Caco-2 (cell line): ENCODE measurements at regions not wholly inside any gene's neighbourhood (a gene's known extent, or its start where the extent isn't known, plus 50 kb on each side); places are given as distances from the start of the nearest gene placed in this dataset.
A peak's percentile ranks its signal among the peaks of the same experiment; 100 is the strongest.

Source experiments
- BruUV-seq: library from RNA; stranded (reverse); fragments of 400-500 nt; replicated peaks from 2 replicates; lab custom pipeline; 2021; lab: Mats Ljungman, UMichigan
- CTCF ChIA-PET: fragments of 300-600 bp; sonication (Branson Sonifier 250); formaldehyde crosslinking; loops from one replicate; lab custom pipeline; 2022; ENCODE audit warnings: antibody characterized with exemption; lab: Charles Lee
- POLR2A ChIA-PET: fragments of 300-600 bp; sonication (Branson Sonifier 250); formaldehyde crosslinking; loops from one replicate; lab custom pipeline; 2022; ENCODE audit warnings: antibody characterized with exemption; lab: Charles Lee
- DNase-seq, 2 experiments: peaks; one replicate each; pipeline versions ENCODE4 v3.0.0 to v3.0.0-alpha.2; 2020 to 2022
- H3K27me3 ChIP-seq: replicated peaks from 2 replicates; pipeline ENCODE4 v1.6.0; 2011; ENCODE audit warnings: low read length; ENCODE audit not compliant: control insufficient read depth, insufficient read depth
- H3K36me3 ChIP-seq: 2 replicates; pipeline ENCODE4 v1.5.1; 2011; ENCODE audit warnings: low read length; ENCODE audit not compliant: control insufficient read depth, insufficient read depth
- H3K4me1 ChIP-seq: fragments of 250-450 bp; sonication (Bioruptor Pico); 2 replicates; pipeline ENCODE4 v1.5.1; 2020; ENCODE audit warnings: mild to moderate bottlenecking
- H3K4me3 ChIP-seq: 2 replicates; pipeline ENCODE4 v1.5.1; 2011; ENCODE audit warnings: low read depth, mild to moderate bottlenecking, control low read depth, low read length
- H3K9me3 ChIP-seq: fragments of 250-450 bp; sonication (Bioruptor Pico); 2 replicates; pipeline ENCODE4 v1.5.1; 2020; ENCODE audit warnings: mild to moderate bottlenecking, moderate library complexity
- H3K27ac Mint-ChIP-seq: one replicate; pipeline ENCODE4 v1.8.0; 2022; ENCODE audit warnings: mixed read lengths; ENCODE audit not compliant: unreplicated experiment
- H3K27me3 Mint-ChIP-seq: one replicate; pipeline ENCODE4 v1.8.0; 2022; ENCODE audit warnings: mixed read lengths; ENCODE audit not compliant: insufficient read depth, unreplicated experiment
- H3K36me3 Mint-ChIP-seq: one replicate; pipeline ENCODE4 v1.8.0; 2022; ENCODE audit warnings: mild to moderate bottlenecking, mixed read lengths; ENCODE audit not compliant: insufficient read depth, unreplicated experiment
- H3K4me1 Mint-ChIP-seq: one replicate; pipeline ENCODE4 v1.8.0; 2022; ENCODE audit warnings: low read depth, mixed read lengths; ENCODE audit not compliant: unreplicated experiment
- H3K4me3 Mint-ChIP-seq: one replicate; pipeline ENCODE4 v1.8.0; 2022; ENCODE audit warnings: mild to moderate bottlenecking, moderate library complexity, mixed read lengths; ENCODE audit not compliant: unreplicated experiment
- H3K9me3 Mint-ChIP-seq: one replicate; pipeline ENCODE4 v1.8.0; 2022; ENCODE audit warnings: mixed read lengths; ENCODE audit not compliant: unreplicated experiment
- intact Hi-C: fragments of 100-400 bp; cut with micrococcal nuclease; formaldehyde crosslinking; loops from one replicate; pipeline ENCODE4 v1.10.0; 2022; ENCODE audit not compliant: unreplicated experiment
- TF ChIP-seq, protein P1 (sequence below), 2 experiments: fragments of 200-600 bp in 1 of 2; IDR thresholded peaks; 1 replicate in 1 of 2; 2 replicates in 1 of 2; pipeline versions ENCODE4 v1.5.1 to v1.8.0; 2011 to 2022; ENCODE audit warnings: antibody characterized with exemption in 1 of 2, control low read depth in 1 of 2, inconsistent platforms in 1 of 2, low read depth in 1 of 2, low read length in 1 of 2, mild to moderate bottlenecking in 1 of 2, moderate library complexity in 1 of 2; ENCODE audit not compliant: insufficient read depth in 1 of 2, severe bottlenecking in 1 of 2, unreplicated experiment in 1 of 2

GRCh38 chr9:126119731-126120130 lies 206.9 kb upstream of the MVB12B start:
- Mint-ChIP-seq H3K4me3 (no peak overlapping the region), H3K4me1 (peaks cover 21% of the 10 kb centered on the region), H3K9me3 (no peaks in the 10 kb centered on the region), H3K27me3 (peaks cover 3% of the 10 kb centered on the region), H3K27ac (no peak overlapping the region), H3K36me3 (no peaks in the 10 kb centered on the region)
- CTCF ChIA-PET, result no interaction called here
- DNase-seq, result no peak
- no peak overlapping the region for H3K4me3 ChIP-seq
- TF ChIP-seq, protein P1, sequence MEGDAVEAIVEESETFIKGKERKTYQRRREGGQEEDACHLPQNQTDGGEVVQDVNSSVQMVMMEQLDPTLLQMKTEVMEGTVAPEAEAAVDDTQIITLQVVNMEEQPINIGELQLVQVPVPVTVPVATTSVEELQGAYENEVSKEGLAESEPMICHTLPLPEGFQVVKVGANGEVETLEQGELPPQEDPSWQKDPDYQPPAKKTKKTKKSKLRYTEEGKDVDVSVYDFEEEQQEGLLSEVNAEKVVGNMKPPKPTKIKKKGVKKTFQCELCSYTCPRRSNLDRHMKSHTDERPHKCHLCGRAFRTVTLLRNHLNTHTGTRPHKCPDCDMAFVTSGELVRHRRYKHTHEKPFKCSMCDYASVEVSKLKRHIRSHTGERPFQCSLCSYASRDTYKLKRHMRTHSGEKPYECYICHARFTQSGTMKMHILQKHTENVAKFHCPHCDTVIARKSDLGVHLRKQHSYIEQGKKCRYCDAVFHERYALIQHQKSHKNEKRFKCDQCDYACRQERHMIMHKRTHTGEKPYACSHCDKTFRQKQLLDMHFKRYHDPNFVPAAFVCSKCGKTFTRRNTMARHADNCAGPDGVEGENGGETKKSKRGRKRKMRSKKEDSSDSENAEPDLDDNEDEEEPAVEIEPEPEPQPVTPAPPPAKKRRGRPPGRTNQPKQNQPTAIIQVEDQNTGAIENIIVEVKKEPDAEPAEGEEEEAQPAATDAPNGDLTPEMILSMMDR (IDR thresholded peaks at IDR 0.05; ENCODE audit: insufficient read depth in 1 of 2, low read depth in 1 of 2, low read length in 1 of 2, severe bottlenecking in 1 of 2, unreplicated experiment in 1 of 2), result no peak
- intact Hi-C loops, result no loop called here
- no TSS peak for BruUV-seq
- H3K4me1 ChIP-seq, result peaks cover 30% of the 10 kb centered on the region
- H3K9me3 ChIP-seq, result 0 out of 2 replicates have a peak, but pooled peaks cover 3% of the 10 kb centered on the region
- no peaks in the 10 kb centered on the region for H3K27me3 ChIP-seq
- POLR2A ChIA-PET, result no interaction called here
- H3K36me3 ChIP-seq, result no peaks in the 10 kb centered on the region

GRCh38 chr9:126122901-126123616 lies 203.6 kb upstream of the MVB12B start:
- H3K27ac Mint-ChIP-seq, result peak overlapping the region; percentile 24
- intact Hi-C loops, result no loop called here
- no peaks in the 10 kb centered on the region for H3K36me3 Mint-ChIP-seq
- H3K4me3 ChIP-seq, result no peak overlapping the region
- no peaks in the 10 kb centered on the region for H3K27me3 ChIP-seq
- BruUV-seq, result no TSS peak
- TF ChIP-seq, protein P1 (IDR thresholded peaks at IDR 0.05; ENCODE audit: insufficient read depth in 1 of 2, low read depth in 1 of 2, low read length in 1 of 2, severe bottlenecking in 1 of 2, unreplicated experiment in 1 of 2), result no peak
- peaks cover 51% of the 10 kb centered on the region for H3K4me1 ChIP-seq
- H3K9me3 ChIP-seq, result 0 out of 2 replicates have a peak, but pooled peaks cover 3% of the 10 kb centered on the region
- no peaks in the 10 kb centered on the region for H3K36me3 ChIP-seq
- H3K4me3 Mint-ChIP-seq, result no peak overlapping the region
- DNase-seq, result no peak
- peaks cover 35% of the 10 kb centered on the region for H3K4me1 Mint-ChIP-seq
- ChIA-PET CTCF (no interaction called here), POLR2A (no interaction called here)
- H3K9me3 Mint-ChIP-seq, result no peaks in the 10 kb centered on the region
- no peaks in the 10 kb centered on the region for H3K27me3 Mint-ChIP-seq

DNA sequence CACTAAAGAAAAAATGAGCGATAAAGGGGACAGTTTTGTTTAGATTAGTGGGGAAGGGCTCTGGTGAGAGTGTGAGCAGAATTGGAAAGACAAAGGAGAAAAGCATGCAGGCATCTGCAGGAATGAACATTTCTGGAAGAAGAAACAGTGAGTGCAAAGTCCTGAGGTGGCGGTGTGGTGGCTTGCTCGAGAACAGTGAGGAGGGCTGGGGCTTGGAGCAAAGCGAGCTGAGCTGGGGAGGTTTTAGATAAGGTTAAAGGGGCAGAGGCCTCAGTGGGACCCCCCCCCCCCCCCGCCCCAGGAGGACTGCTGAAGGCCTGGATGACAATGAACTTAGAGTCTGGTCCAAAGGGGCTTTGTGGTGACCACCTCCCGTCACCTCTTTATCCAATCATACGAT lies 202.7 kb upstream of the MVB12B start:
- CTCF ChIA-PET, result no interaction called here
- H3K27me3 ChIP-seq, result no peaks in the 10 kb centered on the region
- TF ChIP-seq, protein P1 (IDR thresholded peaks at IDR 0.05; ENCODE audit: insufficient read depth in 1 of 2, low read depth in 1 of 2, low read length in 1 of 2, severe bottlenecking in 1 of 2, unreplicated experiment in 1 of 2), result no peak

More for the DNA sequence above, 202.7 kb upstream of the MVB12B start:
- peak overlapping the region; percentile 24 for H3K27ac Mint-ChIP-seq
- H3K36me3 ChIP-seq, result no peaks in the 10 kb centered on the region
- peaks cover 35% of the 10 kb centered on the region for H3K4me1 Mint-ChIP-seq
- H3K27me3 Mint-ChIP-seq, result no peaks in the 10 kb centered on the region
- no TSS peak for BruUV-seq
- 0 out of 2 replicates have a peak, but pooled peaks cover 3% of the 10 kb centered on the region for H3K9me3 ChIP-seq
- POLR2A ChIA-PET, result no interaction called here
- DNase-seq, result no peak
- no peaks in the 10 kb centered on the region for H3K36me3 Mint-ChIP-seq
- intact Hi-C loops, result loop anchor here (2.0 kb wide), 1 partner anchor 23 kb away; no protein-coding TSS in a partner anchor
- no peak overlapping the region for H3K4me3 ChIP-seq
- H3K4me1 ChIP-seq, result peaks cover 51% of the 10 kb centered on the region
- no peaks in the 10 kb centered on the region for H3K9me3 Mint-ChIP-seq
- H3K4me3 Mint-ChIP-seq, result peak overlapping the region; percentile 20
